Astrocyte of the cerebellum (primary cell): ENCODE measurements at regions not wholly inside any gene's neighbourhood (a gene's known extent, or its start where the extent isn't known, plus 50 kb on each side); places are given as distances from the start of the nearest gene placed in this dataset.

Source experiments
- DNase-seq: peaks from one replicate; pipeline ENCODE4 v3.0.0-alpha.2; 2011; ENCODE audit warnings: low read depth
- H3K4me3 ChIP-seq: 2 replicates; pipeline ENCODE4 v1.5.1; 2011; ENCODE audit warnings: mild to moderate bottlenecking, low read depth, low read length, moderate library complexity
- CTCF ChIP-seq: IDR thresholded peaks from 2 replicates; pipeline ENCODE4 v1.5.1; 2012; ENCODE audit warnings: low read length, low read depth, moderate library complexity, mild to moderate bottlenecking; ENCODE audit errors: missing control alignments
- in situ Hi-C: cut with HindIII; loops from 2 replicates; pipeline ENCODE4 v1.10.0; 2017; ENCODE audit warnings: low sequenced_read_pairs

DNA sequence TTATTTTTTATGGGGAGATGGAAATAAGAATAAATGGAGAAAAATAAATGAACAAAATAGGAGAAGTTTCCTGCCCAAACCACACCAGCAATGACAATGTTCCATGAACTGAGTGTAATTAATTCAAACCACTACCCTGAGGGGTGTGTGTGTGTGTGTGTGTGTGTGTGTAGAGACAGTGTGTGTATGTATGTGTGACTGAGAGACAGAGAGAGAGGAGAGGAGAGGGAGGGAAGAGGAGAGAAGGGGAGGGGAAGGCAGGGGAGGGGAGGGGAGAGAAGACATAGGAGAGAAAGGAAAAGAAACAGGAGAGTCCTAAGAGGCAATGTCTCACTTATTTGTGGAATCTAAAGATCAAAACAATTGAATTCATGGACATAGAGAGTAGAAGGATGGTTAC is 65.0 kb upstream of the POU2AF1 start:
- no peak for TF ChIP-seq CTCF
- H3K4me3 ChIP-seq: no peak overlapping the region
- in situ Hi-C loops: loop anchor here (25.0 kb wide), 1 partner anchor 157 kb away; the partner anchor contains the start of gene POU2AF3
- DNase-seq: no peak

- in situ Hi-C loops: loop anchor here (25.0 kb wide), 1 partner anchor 156 kb away; the partner anchor contains the start of gene POU2AF3
- TF ChIP-seq CTCF: no peak
- no peak overlapping the region for H3K4me3 ChIP-seq
- no peak for DNase-seq
Observed at GRCh38 chr11:111443640-111444039, 64.6 kb upstream of the POU2AF1 start.

GRCh38 chr11:111443032-111443431 is 64.0 kb upstream of the POU2AF1 start:
- no peak for TF ChIP-seq CTCF
- in situ Hi-C loops: loop anchor here (25.0 kb wide), 1 partner anchor 156 kb away; the partner anchor contains the start of gene POU2AF3
- DNase-seq: no peak
- no peak overlapping the region for H3K4me3 ChIP-seq

DNA sequence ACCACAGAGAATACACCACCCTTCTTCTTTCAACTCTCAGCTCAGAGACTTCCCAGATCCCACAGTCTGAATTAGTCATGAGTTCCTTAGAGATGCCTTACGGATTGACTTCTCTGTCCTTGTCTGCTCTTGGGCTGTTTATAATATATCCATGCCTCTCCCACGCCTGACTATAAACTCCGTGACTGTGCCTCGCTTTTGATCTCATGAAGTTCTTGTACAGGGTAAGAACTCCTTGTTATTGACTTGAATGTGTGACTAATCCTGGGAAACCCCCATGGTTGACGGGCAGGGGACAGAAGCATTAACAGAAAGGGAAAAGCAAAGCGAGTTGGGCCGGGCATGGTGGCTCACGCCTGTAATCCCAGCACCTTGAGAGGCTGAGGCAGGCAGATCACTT is 62.4 kb upstream of the POU2AF1 start:
- in situ Hi-C loops: loop anchor here (25.0 kb wide), 1 partner anchor 154 kb away; the partner anchor contains the start of gene POU2AF3
- DNase-seq: no peak

GRCh38 chr11:111440416-111441205 is 61.5 kb upstream of the POU2AF1 start:
- H3K4me3 ChIP-seq: no peak overlapping the region
- DNase-seq: no peak
- TF ChIP-seq CTCF: no peak
- in situ Hi-C loops: loop anchor here (25.0 kb wide), 1 partner anchor 153 kb away; the partner anchor contains the start of gene POU2AF3

More for the DNA sequence above, 62.4 kb upstream of the POU2AF1 start:
- no peak overlapping the region for H3K4me3 ChIP-seq
- TF ChIP-seq CTCF: no peak

- no peak for DNase-seq
- no peak for TF ChIP-seq CTCF
- in situ Hi-C loops: loop anchor here (25.0 kb wide), 1 partner anchor 153 kb away; the partner anchor contains the start of gene POU2AF3
- H3K4me3 ChIP-seq: no peak overlapping the region
Observed at GRCh38 chr11:111439901-111440300, 60.8 kb upstream of the POU2AF1 start.
